GM19467 (cell line): ENCODE measurements at regions not wholly inside any gene's neighbourhood (a gene's known extent, or its start where the extent isn't known, plus 50 kb on each side); places are given as distances from the start of the nearest gene placed in this dataset.

Source experiments
- ATAC-seq: cut with Tn5 transposase; IDR thresholded peaks from one replicate; pipeline ENCODE4 v1.9.1; 2021; ENCODE audit warnings: mild to moderate bottlenecking, moderate library complexity; ENCODE audit not compliant: unreplicated experiment

DNA sequence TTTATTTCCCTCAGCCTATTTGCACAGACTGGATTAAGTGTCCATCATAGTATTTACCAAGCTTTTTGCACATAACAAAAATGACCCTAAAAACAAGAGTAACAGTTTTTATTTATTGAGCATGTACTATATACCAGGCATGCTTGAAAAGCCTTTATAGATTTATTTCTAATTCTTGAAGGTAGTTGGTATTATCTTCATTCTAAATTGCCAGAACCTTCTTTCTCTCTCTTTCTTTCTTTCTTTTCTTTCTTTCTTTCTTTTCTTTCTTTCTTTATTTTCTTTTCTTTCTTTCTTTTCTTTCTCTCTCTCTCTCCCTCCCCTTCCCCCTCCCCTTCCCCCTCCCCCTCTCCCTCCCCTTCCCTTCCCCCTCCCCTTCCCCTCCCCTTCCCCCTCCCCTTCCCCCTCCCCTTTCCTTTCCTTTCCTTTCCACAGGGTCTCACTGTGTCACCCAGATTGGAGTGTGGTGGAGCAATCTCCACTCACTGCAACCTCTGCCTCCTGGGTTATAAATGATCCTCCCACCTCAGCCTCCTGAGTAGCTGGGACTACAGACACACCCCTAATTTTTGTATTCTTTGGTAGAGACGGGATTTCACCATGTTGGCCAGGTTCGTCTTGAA, 310.9 kb upstream of the RBFOX1 start:
- ATAC-seq, result no peak

- ATAC-seq, result no peak
These were observed 315.5 kb upstream of the RBFOX1 start for GRCh38 chr16:7017006-7017662.

GRCh38 chr16:7014756-7015155, 317.9 kb upstream of the RBFOX1 start:
- no peak for ATAC-seq

GRCh38 chr16:7013990-7014389, 318.7 kb upstream of the RBFOX1 start:
- no peak for ATAC-seq

DNA sequence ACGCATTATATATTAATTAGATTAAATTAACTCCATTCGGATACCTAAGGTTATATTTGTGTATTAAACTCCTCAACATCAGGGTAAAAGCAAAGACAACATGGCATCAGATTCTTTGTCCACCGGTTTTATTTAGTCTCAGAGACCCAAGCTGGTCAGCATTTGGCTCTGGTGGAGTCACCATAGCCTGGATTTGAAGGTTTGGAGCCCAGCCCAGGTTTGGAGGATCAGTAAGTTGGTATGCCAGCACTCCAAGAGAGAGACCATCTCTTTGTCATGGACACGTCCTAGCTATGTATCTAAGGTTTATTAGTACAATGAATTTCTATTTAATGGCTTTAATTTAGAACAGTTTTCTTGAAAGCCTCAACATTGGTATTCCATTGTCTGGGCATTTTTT, 328.4 kb upstream of the RBFOX1 start:
- ATAC-seq, result no peak

DNA sequence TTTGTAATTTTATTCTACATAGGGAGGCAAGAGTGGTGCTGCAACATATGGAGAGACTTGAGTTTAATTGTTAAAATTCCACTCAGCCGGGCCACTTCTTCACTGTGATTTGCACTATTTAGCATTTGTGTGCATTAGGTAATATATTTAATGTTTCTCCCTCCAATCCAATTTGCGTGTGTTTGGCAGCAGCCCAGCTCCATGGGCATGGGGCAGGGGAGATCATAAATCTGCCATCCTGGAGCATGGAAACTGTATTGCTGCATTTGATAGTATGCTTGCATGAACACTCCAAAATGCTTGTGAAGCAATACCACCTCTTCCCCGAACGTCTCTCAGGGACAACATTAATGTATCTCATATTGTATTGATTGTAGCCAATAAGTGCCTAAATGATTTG, 339.1 kb upstream of the RBFOX1 start:
- ATAC-seq, result no peak

- ATAC-seq, result no peak
These were observed 343.8 kb upstream of the RBFOX1 start for GRCh38 chr16:6988846-6989245.

DNA sequence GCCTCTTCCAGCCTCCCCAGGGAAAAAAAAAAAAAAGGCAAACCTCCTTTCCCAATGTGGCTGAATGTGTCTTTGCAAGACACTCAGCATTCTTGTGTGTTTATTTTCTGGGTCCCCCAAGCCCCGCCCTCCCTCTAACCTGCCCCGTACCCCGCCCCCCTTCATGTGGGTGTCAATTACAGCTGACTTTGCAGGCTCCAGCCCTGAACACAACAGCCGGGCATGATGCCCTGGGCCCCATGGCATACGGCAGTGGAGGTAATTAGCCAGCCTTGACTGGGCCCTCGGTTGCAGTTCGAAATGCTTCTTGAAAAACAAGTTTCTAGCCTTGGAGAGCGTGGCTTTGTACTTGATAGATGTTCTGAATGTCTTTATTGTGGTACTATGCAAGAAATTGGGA, 354.7 kb upstream of the RBFOX1 start:
- no peak for ATAC-seq

- no peak for ATAC-seq
These were observed 355.4 kb upstream of the RBFOX1 start for GRCh38 chr16:6977291-6977690.

DNA sequence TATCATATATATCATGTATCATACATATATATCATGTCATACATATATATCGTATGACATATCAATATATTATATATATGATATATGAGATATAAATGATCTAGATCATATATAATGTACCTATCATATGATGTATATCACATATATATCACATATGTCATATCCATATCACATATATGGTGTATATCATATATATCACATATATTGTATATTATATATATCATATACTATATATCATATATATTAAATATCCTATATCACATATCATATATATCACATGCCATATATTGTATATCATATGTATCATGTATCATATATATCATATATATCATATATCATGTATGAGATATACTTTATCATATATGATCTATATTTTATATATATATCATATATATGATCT, 355.9 kb upstream of the RBFOX1 start:
- no peak for ATAC-seq

GRCh38 chr16:6970171-6970857, 362.3 kb upstream of the RBFOX1 start:
- ATAC-seq, result no peak

DNA sequence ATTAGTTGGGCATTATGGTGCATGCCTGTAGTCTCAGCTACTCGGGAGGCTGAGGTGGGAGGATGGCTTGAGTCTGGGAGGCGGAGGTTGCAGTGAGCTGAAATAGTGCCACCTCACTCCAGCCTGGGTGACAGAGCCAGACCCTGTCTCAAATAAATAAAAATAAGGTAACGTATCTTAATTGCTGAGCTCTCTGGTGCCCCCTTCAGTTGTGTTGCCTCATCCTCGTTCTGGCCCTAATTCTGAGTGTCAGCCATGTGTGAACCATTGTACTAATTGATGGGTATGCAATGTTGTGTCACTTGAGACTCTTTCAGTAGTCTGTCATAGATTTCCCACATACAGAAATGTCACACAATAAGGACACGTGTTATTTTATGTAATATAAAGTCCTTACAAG, 363.1 kb upstream of the RBFOX1 start:
- no peak for ATAC-seq

GRCh38 chr16:6967796-6968320, 364.8 kb upstream of the RBFOX1 start:
- no peak for ATAC-seq

DNA sequence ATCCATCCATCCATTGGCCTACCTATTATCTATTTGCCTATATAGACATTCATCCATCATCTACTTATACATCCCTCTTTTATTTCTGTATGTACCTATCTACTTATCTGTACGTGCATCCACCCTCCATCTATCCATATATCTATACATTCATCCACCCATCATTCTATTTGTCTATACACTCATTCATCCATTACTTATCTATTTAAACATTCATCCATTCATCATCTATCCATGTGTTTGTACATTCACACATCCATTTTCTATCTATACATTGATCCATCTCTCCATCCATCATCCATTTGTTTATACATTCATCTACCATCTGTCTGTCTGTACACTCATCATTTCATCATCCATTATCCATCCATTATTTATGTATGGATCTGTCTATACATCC, 365.7 kb upstream of the RBFOX1 start:
- no peak for ATAC-seq

DNA sequence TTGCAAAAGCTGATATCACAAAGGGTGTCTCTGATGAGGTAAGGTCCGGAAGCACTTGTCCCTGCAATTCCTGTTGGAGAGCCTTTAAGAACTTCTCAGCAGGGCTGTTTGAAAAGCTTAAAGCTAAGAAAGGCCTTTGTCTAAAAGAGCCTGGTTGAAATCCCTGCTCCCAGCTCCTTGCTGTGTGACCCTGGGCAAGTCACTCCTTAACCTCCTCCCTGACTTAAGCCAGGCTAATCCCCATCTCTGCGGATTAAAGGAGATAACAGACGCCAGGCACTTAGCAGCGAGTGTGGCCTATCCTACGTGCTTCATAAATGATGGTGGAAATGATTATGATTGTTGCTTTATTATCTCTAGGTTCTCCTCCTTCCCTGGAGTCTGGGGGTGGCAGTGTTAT, 368.0 kb upstream of the RBFOX1 start:
- no peak for ATAC-seq

DNA sequence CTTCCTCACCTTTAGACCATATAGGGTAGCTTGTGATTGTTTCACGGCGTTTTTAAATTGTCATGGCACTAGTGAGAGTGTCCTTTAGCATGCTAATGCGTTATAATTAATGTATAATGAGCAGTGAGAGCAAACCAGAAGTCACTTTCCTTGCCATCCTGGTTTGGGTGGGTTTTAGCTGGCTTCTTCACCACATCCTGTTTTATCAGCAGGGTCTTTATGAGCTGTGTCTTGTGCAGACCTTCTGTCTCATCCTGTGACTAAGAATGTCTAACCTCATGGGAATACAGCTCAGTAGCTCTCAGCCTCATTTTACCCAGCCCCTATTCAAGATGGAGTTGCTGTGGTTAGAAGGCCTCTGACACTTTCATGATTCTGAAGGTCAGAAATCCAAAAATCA, 370.9 kb upstream of the RBFOX1 start:
- no peak for ATAC-seq

GRCh38 chr16:6958184-6958583, 374.5 kb upstream of the RBFOX1 start:
- ATAC-seq, result no peak

GRCh38 chr16:6957681-6958080, 375.0 kb upstream of the RBFOX1 start:
- ATAC-seq, result no peak

DNA sequence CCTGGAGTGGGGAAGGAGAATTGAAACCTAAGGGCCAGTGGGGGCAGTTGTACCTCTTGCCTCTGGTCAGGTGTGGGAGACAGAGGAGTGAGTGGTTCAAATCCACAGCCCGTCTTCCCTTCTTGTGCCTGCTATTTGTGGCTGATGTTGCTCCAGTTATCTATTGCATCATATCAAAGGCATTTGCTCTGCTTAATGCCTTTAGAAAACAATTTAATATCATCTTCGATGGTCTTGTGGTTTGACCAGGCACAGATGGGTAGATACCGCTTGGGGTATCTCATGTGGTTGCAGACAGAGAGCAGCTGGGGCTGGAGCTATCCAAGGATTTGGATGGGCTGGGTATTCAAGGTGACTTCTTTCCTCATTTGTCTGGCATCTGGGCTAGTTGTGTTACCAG, 376.1 kb upstream of the RBFOX1 start:
- no peak for ATAC-seq

GRCh38 chr16:6955303-6955702, 377.3 kb upstream of the RBFOX1 start:
- ATAC-seq, result no peak

GRCh38 chr16:6949240-6949639, 383.4 kb upstream of the RBFOX1 start:
- no peak for ATAC-seq

GRCh38 chr16:6947291-6947690, 385.4 kb upstream of the RBFOX1 start:
- ATAC-seq, result no peak
